Effector CD8-positive, alpha-beta T cell (primary cell): ENCODE measurements at regions not wholly inside any gene's neighbourhood (a gene's known extent, or its start where the extent isn't known, plus 50 kb on each side); places are given as distances from the start of the nearest gene placed in this dataset.

ENCODE experiments used
- DNase-seq: peaks from one replicate; lab custom pipeline; 2025; lab: John Stamatoyannopoulos, UW

DNA sequence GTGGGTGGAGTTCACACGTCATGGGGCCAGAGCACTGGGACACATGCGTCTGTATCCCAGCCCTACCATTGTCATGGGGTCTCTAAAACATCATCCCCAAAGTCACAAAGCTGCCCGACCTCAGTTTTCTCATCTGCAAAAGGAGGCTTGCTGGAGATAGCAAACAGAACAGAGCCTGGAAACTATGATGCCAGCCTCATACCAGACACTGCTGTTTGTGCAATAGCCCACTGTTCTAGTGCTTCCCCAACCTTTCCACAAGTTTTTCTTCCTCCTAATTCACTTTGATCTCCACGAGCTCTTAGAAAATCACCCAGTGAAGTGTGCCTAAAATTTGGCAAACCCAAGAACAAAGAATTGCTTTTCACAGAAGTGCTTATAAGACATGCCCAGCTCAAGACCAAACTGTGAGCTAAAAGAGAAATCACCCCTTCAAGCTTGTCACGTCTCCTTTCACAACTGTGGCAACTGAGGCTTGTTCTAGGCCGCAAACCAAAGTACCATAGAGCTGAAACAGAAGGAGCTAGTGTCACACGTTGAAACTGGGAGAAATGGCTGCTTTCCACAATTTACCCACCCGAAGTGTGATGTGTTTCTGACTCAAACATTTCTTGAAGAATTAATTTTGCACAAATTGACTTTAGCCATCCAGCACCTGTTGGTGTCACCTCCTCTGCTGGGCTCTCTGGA is 162.7 kb upstream of the ID2 start:
- no peak for DNase-seq

DNA sequence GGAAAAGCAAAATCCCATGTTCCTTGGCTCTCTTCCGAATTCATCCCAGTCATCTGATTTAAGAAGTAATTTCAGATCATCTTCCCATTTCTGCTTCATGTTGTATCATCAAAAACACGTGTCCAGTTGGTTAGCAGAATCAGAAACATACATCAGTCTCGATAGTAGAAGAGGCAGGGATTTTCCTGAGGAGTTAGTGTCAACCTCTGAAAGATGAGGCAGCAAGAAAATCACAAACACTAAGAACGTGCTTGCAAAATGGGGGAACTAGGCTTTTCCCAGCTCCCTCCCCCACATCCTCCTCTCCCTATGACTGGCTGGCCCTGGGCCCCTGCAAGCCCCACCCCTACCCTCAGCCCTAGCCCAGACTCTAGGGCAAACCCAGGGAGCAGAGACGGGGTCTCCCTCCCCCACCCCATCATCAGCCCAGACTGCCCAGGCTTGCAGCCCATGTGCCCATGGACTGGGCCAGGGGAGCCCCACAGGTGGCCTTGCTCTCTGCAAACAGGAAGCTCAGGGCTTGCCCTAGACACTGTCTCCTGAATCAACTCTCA is 161.0 kb upstream of the ID2 start:
- DNase-seq, result no peak

DNA sequence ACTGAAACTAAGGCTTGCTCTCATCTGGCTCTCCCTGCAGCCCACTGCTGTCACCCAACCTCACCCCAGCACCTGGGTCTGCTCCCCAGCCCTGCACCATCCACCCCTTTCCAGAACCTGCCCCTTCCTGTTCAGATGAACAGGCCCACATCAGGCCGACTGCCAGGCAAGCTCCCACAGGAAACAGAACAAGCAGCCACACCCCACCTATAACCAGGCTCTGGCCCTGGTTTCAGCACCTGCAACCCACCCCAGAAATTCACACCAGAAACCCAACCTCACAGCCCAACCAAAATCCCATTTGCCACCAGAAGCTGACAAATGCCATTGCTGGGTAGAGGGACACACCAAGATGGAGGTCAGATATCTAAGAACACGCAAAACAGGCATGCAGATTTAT is 159.2 kb upstream of the ID2 start:
- no peak for DNase-seq

DNA sequence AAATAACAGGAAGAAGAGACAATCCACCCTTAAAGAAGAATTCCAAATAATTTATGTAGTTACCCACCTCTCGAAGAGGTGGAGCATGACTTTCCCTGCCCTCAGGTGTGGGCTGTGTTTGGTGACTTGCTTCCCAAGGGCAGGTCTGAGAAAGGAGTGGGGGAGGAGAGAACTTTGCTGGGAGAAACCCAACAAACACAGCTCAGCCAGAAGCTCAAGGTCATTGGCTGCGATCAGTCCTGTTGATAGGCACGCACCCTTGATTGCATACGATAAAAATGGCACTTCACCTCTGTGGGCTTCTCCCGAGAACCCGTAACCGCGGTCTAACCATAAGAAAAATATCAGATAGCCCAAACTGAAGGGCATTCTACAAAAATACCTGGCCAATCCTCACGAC is 157.5 kb upstream of the ID2 start:
- no peak for DNase-seq

DNA sequence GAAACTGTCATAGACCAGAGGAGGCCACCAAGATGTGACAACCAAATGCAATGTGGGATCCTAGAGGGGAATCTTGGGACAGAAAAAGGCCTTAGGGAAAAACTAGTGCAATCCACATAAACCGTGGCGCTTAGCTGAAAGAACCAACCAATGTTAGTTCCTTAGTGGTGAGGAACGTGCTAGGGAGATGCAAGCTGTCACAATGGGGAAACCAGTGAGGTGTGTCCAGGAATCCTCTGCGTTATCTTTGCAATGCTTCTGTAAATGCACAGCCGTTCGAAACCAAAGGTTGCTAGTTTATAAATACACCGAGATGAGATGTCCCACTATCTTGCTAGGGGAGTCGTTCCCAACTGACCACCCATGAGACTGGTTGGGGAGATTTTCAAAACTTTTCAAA is 157.0 kb upstream of the ID2 start:
- DNase-seq, result no peak

DNA sequence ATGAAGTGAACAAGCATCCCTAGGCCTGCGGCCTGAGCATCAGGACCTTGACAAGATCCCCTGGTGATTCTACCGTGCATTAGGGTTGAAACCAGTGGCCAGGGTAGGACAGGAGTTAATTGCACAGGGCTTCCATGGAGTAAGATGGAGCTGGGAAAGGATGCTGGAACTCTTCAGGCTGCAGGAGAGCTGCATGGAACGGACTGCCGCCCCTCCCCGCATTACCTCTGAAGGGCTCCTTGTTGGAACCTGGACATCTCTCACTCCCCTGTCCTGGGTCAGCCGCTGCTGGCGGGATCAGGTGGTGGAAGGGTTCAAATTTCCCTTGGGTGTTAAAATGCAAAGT is 156.6 kb upstream of the ID2 start:
- DNase-seq, result no peak

DNA sequence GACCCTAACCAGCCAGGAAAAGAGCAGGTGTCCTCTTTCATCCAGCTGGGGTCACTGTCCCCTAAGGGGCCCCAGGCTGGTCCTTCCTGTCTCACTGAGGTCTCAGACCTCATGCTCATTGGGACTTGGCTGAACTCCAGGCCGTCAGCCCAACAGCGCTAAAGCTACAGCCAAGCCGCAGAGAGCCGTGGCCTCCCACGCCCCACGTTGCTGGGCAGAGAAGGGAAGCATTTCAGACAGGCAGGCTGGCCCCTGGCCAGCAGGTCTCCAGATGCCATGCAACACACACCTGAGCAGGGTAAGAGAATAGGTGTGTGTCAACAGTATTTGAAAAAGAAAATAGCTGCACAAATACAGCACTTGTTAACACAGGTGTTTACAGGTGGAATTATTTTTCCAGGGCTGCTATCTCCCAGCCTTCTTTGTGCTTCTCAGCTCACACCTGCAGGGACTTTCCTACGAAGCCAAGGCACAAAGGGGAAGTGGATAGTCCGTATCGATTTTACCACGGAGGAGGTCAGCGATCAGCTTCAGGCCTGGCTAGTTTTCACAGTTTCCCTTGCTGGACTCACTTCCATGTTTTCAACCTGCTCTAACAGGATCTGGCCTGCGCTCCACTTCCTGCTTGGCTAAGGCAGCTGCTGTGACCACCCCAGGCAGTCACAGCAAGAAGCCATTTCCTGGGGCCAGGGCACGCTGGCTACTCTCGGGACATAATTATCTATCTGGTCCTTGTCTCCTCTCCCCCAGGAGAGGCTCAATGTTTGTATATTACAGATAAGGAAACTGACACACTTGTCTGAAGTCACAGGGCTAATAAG is 156.1 kb upstream of the ID2 start:
- DNase-seq, result no peak

DNA sequence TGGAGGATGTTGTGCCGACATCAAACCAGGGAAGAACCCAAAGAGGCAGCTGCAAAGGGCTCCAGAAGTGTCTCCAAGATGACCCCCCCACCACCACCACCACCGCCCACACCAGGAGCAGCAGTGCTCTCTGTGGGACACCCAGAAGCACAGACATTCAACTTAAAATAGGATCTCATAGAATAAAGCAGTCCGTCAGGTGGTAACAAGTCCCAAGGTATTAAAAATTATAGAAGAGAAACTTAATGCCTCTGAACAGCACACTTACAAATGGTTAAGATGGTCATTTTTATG is 155.5 kb upstream of the ID2 start:
- DNase-seq, result no peak

DNA sequence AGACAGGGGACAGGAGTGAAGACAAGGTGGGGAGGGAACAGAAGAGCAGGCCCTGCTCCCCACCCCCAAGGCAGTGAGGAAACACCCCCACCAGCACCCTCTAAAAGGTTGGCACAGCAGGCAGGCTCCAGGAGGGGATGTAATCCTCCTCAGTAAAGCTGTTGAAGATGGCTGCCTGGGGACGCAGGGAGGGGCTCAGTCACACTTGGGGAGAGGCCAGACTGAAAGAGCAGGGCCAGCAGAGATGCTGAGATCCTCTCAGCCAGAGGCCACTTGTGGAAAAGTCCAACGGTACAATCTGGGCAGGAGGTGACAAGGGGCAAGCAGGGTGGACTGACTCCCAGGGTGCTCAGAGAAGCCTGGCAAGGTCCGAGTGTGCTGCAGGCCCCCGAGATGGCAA is 154.8 kb upstream of the ID2 start:
- DNase-seq, result no peak

DNA sequence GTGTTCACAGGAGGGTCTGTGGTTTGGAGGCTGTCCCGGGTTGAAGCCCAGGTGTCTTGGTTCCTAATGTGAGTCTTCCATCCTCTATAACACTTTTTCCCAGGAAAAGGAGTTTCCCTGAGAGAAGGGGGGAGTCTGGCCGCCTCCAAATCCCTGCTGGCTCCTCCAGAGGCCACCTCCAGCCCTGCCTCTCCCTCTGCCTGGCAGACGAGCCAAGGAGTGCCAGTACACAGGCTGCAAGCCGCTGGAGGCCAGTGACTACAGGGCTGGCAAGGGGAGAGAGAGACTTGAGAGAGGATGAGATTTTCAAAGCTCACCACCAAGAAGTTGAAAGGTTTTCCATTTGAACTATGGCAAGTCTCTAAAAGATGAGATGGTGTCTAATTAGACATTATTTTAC is 154.2 kb upstream of the ID2 start:
- no peak for DNase-seq

DNA sequence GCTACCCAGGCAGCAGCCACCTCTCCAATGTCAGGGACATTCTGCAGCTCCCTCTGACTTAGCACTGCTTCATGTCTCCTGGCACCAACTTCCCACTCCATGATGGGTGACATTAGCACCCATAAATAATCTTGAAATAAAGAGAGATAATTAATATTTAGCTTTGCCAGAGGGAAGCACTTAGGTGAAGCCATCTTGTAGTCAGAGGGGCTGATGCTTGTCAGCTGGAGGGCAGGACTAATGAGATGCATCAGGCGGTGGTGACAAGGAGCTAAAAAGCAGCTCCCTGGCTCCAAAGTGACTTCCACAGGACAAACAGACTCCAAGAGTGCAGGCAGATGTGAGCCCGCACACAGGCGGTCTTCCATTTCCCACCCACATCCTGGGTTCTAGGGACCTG is 153.0 kb upstream of the ID2 start:
- DNase-seq, result no peak

DNA sequence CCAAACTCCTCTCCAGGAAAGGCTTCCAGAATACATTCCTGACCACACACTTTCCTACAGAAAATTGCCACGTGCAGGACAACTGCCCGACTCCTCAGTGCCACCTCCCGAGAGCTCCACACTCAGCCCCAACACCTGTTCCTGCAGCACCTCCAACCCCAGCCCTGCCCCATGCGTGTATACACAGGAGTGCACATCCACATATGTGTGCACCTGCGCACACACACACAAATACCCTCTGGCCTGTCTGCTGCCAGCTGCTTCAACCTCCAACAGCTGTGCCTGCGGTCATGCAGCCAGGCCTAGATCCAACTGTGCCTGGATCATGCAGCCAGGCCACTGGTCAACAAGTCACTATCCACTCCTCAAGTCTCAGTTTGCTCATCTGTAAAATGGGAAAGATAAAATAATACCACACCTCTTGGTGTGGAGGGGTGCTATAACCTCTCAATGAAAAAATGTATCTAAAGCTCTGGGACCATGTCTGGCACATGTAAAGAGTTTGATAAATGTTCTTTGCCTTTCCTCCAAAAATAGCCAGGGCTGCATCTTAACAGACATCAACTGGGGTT is 152.1 kb upstream of the ID2 start:
- DNase-seq, result no peak

DNA sequence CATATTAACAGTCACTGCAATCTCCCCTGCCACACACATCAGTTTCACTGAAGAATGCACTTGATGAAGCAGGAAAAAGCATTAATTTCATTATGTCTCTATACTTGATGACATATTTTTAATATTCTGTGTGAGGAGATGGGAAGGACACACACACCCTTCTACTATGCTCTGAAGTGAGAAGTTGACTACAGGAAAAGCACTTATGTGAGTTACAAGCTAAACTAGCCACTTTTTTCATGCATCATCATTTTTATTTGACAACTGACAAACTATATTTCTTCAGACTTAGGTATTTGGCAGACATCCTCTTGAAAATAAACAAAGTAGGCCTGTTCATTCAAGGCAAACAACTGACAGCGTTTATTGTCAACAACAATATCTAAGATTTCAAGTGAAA is 150.4 kb upstream of the ID2 start:
- no peak for DNase-seq

DNA sequence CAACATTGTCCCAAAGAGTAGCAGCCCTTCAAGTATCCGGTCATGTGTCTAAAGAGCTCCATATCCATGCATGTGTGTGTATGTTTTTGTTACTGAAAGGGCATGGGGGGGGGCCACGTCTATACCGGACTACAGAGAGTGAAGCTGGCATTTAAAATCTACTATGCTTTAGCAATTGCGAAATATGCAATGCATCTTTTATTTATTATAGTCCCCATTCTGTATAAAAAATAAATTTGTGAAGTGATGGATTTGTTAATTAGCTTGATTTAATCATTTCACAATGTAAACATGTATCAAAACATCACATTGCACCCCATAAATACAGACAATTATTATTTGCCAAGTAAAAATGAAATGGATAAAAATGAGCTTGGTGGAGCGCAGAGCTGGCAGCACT is 149.4 kb upstream of the ID2 start:
- DNase-seq, result no peak

DNA sequence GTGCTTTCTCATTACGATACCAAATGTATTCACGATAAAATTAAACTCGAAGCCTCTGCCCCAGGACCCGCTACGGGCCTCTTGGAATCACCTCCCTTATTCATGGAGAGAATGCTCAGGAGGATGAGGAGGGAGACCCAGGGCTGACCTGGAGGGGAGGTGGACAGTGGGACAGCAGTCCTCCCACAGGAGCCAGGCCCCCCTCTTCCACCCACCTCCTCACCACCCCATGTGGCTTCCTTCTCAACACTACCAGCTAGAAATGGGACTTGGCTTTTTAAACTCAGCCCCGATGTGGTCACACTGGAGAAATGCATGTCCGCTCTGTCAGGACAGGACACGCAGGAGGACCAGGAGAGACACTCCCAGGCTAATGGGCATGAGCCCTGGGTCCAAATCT is 147.9 kb upstream of the ID2 start:
- no peak for DNase-seq

DNA sequence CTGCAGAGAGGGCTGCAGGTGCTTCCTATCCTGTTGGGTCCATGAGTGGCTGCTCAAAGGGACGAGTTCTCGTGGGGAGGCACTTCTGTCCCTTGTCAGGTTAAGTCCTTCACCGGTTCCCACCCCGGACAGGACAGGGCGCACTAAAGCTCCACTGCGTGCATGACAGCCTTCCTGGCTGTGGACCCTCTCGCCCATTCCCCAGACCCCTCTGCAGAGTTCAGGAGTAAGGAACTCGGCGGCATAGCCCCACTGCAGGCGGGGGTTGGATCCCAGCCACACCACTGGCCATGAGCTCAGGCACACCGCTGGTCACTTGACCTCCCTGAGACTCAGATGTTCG is 147.5 kb upstream of the ID2 start:
- DNase-seq, result no peak

DNA sequence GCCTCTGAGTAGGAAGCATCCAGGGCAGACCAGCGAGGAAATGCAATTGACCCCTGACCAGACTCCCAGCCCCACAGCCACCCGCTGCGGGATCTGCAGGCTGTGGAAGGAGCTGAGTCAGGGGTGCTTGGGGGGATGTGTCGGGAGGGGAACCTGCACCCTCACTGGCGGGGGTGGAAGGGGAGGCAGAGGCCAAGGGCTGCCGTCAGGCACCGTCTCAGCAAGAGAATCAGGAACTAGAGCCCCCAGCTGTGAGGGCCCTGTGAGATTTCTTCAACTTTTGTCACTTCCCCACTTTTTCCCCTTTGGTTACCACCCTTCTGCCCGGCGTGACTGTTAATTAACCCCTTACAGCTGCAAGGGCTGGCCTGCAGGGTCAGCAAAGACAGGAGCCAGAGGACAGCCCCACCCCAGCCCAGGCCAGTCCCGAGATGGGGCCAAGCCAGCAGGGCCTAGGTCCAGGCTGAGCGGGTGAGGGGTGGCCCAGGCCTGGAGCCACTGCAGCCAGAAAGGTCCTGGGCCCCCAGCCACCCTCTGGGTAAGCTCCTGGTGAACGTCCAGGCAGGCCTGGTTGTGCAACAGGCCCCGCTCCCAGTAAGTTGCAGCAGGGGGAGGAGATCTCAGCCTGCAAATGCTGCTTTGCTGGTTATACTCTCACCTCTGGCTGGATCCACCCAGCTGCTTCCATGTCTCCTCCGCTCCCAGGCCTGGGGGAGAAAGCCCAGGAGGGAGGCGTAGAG is 147.0 kb upstream of the ID2 start:
- DNase-seq, result no peak

DNA sequence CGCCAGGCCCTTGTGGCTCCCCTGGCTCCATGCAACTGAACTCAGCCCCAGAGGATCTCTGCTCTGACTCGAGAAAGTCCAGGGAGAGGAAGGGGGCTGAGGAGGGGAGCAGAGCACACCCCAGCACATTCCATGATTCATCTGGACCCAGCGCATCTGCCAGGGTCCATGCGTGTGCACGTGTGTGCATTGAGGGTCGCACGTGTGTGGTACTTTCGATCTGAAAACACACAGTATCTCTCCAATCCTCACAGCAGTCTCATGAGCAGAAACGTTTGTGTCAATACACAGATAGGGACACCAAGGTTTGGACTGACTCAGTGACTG is 146.4 kb upstream of the ID2 start:
- no peak for DNase-seq

DNA sequence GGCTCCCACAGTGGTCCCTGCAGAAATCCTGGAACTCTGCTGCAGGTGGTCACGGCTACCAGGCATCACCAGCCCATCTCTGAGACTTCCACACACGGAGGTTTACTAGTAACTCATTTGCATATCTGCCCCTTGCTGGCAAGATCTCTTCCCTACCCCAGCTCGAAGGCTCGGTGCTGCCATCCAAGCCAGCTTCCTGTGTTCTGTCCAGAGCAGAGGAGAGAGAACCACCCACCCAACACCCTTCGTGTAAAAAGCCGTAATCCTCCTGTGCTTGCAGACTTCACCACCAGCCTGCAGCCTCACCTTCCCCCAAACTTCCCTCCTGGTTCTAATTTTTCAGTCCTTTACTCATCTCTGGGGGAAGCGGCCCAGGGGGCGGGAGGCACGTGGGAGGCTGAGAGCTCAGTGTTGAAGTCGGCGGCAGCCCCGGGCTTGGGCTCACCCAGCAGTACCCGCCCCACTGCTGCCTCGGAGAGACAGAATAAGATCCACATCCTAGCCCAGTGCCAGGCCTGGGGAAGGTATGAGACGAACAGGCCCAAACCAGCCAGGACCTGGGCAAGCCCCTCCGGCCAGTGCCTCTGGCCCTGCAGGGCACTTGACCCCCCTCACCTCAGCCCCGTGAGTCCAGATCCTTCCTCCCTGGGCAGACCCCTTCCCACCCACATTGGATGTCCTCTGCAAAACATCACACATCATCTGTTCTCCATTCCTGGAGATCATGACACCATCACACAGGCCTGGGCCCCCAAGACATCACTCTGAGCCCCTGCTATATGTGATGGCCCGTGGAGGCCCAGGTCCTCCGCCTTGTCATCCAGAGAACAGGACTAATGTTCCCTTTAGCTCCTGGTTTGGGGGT is 145.8 kb upstream of the ID2 start:
- DNase-seq, result no peak

DNA sequence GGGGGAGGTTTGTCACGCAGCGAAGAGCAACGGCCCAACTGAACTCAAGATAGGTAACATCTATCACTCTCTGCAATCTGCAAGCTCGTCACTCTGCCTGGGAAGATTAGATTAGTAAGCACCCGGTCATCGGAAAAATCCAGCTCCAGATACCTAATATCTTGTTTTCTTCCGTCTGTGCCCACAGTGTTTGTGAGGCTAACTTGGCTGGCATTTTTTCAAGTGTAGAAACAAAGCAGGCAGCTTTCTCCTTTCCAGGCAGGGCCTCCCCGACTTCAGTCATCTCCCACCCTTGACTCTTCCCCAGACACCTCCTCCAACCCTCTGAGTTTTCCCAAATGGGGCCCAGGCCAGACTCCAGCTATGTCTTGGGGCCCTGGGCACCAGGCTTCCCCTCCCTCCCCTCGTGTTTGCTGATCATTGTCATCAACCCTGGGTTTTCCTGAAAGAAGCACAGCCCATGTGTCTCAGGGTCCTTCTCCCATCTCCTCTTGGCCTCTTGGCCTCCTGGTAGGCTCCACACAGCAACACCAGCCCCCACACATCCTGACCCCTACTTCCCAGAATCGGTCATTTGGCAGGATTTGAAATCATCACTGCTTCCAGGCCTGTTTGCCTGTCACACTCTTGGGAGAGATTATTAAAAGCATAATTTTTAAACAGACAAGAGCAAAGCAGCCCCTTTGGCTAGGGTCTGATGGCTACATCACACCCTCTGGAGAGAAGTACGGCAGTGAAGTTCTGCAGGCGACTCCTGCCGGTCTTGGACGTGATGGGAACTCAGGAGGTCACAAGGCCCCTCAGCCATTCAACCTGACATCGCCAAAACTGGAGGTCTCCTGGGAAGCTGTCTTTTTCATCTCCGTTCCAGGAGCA is 144.9 kb upstream of the ID2 start:
- DNase-seq, result no peak

DNA sequence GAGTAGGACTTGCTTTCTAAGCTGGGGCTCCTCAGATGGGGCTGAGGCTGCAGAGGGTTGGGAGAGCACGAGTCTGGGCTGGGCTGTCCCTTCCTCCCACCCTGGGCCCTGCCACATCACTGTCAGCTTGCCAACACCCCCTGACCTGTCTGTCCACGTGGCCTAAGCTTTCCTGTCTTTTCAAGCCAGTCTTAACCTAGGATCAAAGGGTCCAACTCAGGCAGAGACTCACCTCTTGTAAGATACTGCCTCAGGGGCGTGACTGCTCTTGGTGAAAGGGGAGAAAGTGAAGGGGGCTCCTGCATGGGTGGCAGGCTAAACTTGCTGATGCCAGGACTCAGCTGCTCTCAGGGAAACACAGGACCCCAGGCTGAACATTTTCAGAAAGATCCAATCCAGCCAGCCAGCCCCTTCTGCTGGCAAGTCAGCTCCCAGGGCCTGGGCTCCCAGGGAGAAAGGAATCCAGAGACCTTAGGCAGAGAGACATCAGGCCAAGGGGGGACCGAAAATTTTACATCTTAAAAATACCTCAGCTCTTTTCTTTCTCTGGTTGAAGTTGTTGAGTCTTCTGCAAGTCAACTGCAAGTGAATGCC is 144.2 kb upstream of the ID2 start:
- DNase-seq, result no peak
